Frontal cortex (tissue), 3 donors: ENCODE measurements at regions not wholly inside any gene's neighbourhood (a gene's known extent, or its start where the extent isn't known, plus 50 kb on each side); places are given as distances from the start of the nearest gene placed in this dataset.
"Not testable (repeated sequence)": the region's sequence is repeated elsewhere in the genome, so short reads cannot be mapped to it uniquely, and the experiment has no call there.

ENCODE experiments used
- DNase-seq, 2 donors: peaks; one replicate each; pipeline ENCODE4 v3.0.0; 2012; ENCODE audit warnings: low spot score in 2 of 2
- FAIRE-seq: peaks from 2 replicates; lab custom pipeline; 2012; peaks lifted over from hg19 to GRCh38; lab: Jason Lieb, UNC
- donor health status: control.
- donor health status: control.
- donor health status: control.

- DNase-seq (peak; percentile 8 to 17), FAIRE-seq (peak; percentile 89)
These were observed 111.0 kb upstream of the ARHGAP42 start for GRCh38 chr11:100575860-100576717.

- no peak for DNase-seq
- no peak for FAIRE-seq
These were observed 110.4 kb upstream of the ARHGAP42 start for GRCh38 chr11:100576718-100577021.

- FAIRE-seq (no peak), DNase-seq (no peak)
These were observed 108.2 kb upstream of the ARHGAP42 start for GRCh38 chr11:100578831-100579311.

- DNase-seq, result no peak
- no peak for FAIRE-seq
These were observed 105.8 kb upstream of the ARHGAP42 start for GRCh38 chr11:100581318-100581717.

GRCh38 chr11:100584201-100584985 lies 102.7 kb upstream of the ARHGAP42 start:
- DNase-seq (no peak), FAIRE-seq (no peak)

- DNase-seq (no peak), FAIRE-seq (no peak)
These were observed 101.4 kb upstream of the ARHGAP42 start for GRCh38 chr11:100585728-100586127.

GRCh38 chr11:100586361-100587101 lies 100.6 kb upstream of the ARHGAP42 start:
- DNase-seq (no peak), FAIRE-seq (no peak)

- FAIRE-seq (no peak), DNase-seq (no peak)
These were observed 94.3 kb upstream of the ARHGAP42 start for GRCh38 chr11:100592619-100593260.

- DNase-seq, result no peak
These were observed 93.8 kb upstream of the ARHGAP42 start for GRCh38 chr11:100593291-100593690.

GRCh38 chr11:100594320-100594719 lies 92.8 kb upstream of the ARHGAP42 start:
- FAIRE-seq (no peak), DNase-seq (no peak)

More at GRCh38 chr11:100593291-100593690, 93.8 kb upstream of the ARHGAP42 start:
- FAIRE-seq, result no peak

GRCh38 chr11:100600941-100601340 lies 86.1 kb upstream of the ARHGAP42 start:
- FAIRE-seq (no peak), DNase-seq (no peak)

- no peak for FAIRE-seq
- DNase-seq, result no peak
These were observed 84.4 kb upstream of the ARHGAP42 start for GRCh38 chr11:100602716-100603115.

- FAIRE-seq, DNase-seq: not testable (repeated sequence)
These were observed 79.3 kb upstream of the ARHGAP42 start for GRCh38 chr11:100607761-100608160.

- no peak for FAIRE-seq
- no peak for DNase-seq
These were observed 74.3 kb upstream of the ARHGAP42 start for GRCh38 chr11:100612766-100613165.

GRCh38 chr11:100618914-100619313 lies 68.2 kb upstream of the ARHGAP42 start:
- no peak for FAIRE-seq
- DNase-seq, result no peak

- no peak for DNase-seq
- no peak for FAIRE-seq
These were observed 67.6 kb upstream of the ARHGAP42 start for GRCh38 chr11:100619484-100619883.

GRCh38 chr11:100622404-100622803 lies 64.7 kb upstream of the ARHGAP42 start:
- DNase-seq, result no peak
- no peak for FAIRE-seq

- DNase-seq (no peak), FAIRE-seq (no peak)
These were observed 62.7 kb upstream of the ARHGAP42 start for GRCh38 chr11:100624346-100624745.

GRCh38 chr11:100625041-100625440 lies 62.0 kb upstream of the ARHGAP42 start:
- DNase-seq (no peak), FAIRE-seq (no peak)

GRCh38 chr11:100629671-100630070 lies 57.4 kb upstream of the ARHGAP42 start:
- FAIRE-seq (no peak), DNase-seq (no peak)
